ENCODE measurements at regions not wholly inside any gene's neighbourhood (a gene's known extent, or its start where the extent isn't known, plus 50 kb on each side); places are given as distances from the start of the nearest gene placed in this dataset.

DNA sequence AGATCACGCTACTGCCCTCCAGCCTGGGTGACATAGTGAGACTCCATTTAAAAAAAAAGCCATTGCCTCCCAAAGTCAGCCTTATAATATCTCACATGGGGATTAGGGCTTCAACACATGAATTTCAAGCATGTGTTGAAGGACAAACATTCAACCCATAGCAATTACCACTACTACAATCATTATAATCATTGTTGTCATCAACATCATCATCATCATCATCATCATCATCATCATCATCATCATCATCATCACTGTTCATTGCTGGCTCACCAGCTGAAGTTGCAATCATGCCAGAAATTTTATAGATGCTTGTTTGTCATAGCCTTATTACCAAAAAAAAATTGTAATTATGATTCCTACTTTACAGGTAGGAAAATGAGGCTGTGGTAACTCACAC, 762.9 kb downstream of the METTL15 start:
- TF ChIP-seq EZH2 (IDR thresholded peaks at IDR 0.05; ENCODE audit: borderline replicate concordance, insufficient read depth, low read depth, low read length, poor library complexity, severe bottlenecking): no peak
- TF ChIP-seq, protein P1, sequence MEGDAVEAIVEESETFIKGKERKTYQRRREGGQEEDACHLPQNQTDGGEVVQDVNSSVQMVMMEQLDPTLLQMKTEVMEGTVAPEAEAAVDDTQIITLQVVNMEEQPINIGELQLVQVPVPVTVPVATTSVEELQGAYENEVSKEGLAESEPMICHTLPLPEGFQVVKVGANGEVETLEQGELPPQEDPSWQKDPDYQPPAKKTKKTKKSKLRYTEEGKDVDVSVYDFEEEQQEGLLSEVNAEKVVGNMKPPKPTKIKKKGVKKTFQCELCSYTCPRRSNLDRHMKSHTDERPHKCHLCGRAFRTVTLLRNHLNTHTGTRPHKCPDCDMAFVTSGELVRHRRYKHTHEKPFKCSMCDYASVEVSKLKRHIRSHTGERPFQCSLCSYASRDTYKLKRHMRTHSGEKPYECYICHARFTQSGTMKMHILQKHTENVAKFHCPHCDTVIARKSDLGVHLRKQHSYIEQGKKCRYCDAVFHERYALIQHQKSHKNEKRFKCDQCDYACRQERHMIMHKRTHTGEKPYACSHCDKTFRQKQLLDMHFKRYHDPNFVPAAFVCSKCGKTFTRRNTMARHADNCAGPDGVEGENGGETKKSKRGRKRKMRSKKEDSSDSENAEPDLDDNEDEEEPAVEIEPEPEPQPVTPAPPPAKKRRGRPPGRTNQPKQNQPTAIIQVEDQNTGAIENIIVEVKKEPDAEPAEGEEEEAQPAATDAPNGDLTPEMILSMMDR (IDR thresholded peaks at IDR 0.05): no peak

Data from B cell (primary cell).